Osteocyte (in vitro differentiated cells): ENCODE measurements at regions not wholly inside any gene's neighbourhood (a gene's known extent, or its start where the extent isn't known, plus 50 kb on each side); places are given as distances from the start of the nearest gene placed in this dataset.

Source experiments
- DNase-seq: peaks from one replicate; pipeline ENCODE4 v3.0.0; 2021; ENCODE audit warnings: mixed read lengths; ENCODE audit not compliant: unreplicated experiment; ENCODE audit errors: extremely low spot score
- H3K27ac Mint-ChIP-seq: one replicate; pipeline ENCODE4 v1.8.0; 2021; ENCODE audit warnings: mild to moderate bottlenecking, mixed read lengths; ENCODE audit not compliant: unreplicated experiment
- H3K27me3 Mint-ChIP-seq: one replicate; pipeline ENCODE4 v1.8.0; 2021; ENCODE audit warnings: mixed read lengths; ENCODE audit not compliant: unreplicated experiment
- H3K36me3 Mint-ChIP-seq: one replicate; pipeline ENCODE4 v1.8.0; 2021; ENCODE audit warnings: mixed read lengths; ENCODE audit not compliant: unreplicated experiment
- H3K4me1 Mint-ChIP-seq: one replicate; pipeline ENCODE4 v1.8.0; 2021; ENCODE audit warnings: mixed read lengths; ENCODE audit not compliant: unreplicated experiment
- H3K4me3 Mint-ChIP-seq: one replicate; pipeline ENCODE4 v1.8.0; 2021; ENCODE audit warnings: mild to moderate bottlenecking, moderate library complexity, mixed read lengths; ENCODE audit not compliant: unreplicated experiment
- H3K9me3 Mint-ChIP-seq: one replicate; pipeline ENCODE4 v1.8.0; 2021; ENCODE audit warnings: mixed read lengths; ENCODE audit not compliant: unreplicated experiment
- CTCF ChIP-seq: fragments of 200-600 bp; sonication (generic); IDR thresholded peaks from 2 replicates; pipeline ENCODE4 v1.5.0; 2021; ENCODE audit warnings: antibody characterized with exemption, mild to moderate bottlenecking, moderate library complexity

- Mint-ChIP-seq H3K9me3 (peaks cover 27% of the 10 kb centered on the region), H3K27ac (no peak overlapping the region), H3K4me3 (no peak overlapping the region), H3K36me3 (peaks cover 17% of the 10 kb centered on the region), H3K4me1 (no peaks in the 10 kb centered on the region), H3K27me3 (no peaks in the 10 kb centered on the region)
- no peak for TF ChIP-seq CTCF
- DNase-seq = no peak
These were observed 66.4 kb upstream of the OR13H1 start for GRCh38 chrX:131477498-131477897.
